IMR-90 (cell line): ENCODE measurements at regions not wholly inside any gene's neighbourhood (a gene's known extent, or its start where the extent isn't known, plus 50 kb on each side); places are given as distances from the start of the nearest gene placed in this dataset.
"Not testable (repeated sequence)": the region's sequence is repeated elsewhere in the genome, so short reads cannot be mapped to it uniquely, and the experiment has no call there.

Experiments used
- CTCF ChIP-seq: conservative IDR thresholded peaks from 2 replicates; pipeline ENCODE4 v1.5.1; 2012; ENCODE audit warnings: mild to moderate bottlenecking, low read depth, low read length, improper control_type of control experiment
- SMC3 ChIP-seq: fragments of 150-350 bp; IDR thresholded peaks from 2 replicates; pipeline ENCODE4 v1.6.1; 2016; ENCODE audit warnings: low read depth, mild to moderate bottlenecking, antibody characterized with exemption, low read length, moderate library complexity

GRCh38 chr16:79834003-79834402 is 233.5 kb upstream of the MAF start:
- TF ChIP-seq CTCF, SMC3: not testable (repeated sequence)
